ENCODE measurements at regions not wholly inside any gene's neighbourhood (a gene's known extent, or its start where the extent isn't known, plus 50 kb on each side); places are given as distances from the start of the nearest gene placed in this dataset.

DNA sequence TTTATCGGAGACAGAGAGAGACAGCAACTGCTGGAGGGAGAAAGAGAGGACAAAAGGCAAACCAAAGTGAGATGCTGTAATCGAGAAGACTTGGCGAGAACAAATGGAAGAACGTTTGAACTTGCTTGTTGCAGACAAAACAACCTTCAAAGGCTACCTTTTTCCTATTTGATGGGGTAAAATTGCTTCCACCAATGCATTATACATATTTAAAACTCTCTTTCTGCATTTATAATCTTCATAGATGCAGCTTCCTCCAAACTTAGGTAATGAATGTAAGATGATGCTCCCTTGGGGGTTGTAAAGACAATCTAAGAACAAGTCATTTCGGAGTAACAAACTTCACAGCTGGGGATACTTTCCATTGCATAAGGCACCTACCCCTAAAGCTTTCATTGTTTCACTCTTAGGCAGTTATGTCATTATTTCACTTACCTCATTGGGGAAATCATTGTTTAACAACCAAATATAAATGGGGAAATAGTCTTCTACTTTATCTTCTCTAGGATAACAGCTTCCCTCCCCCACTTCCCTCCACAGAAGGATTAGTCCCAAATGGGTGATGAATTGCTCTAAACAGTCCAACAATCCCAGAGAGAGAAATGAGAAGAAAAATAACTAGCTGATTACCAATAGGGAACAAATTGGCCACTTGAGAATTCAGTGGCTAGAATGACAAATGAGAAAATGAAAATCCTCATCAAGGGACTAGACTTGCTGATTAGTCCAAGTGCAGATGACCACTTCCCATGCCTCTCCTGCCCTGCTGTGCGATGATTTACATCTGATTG, 269.8 kb upstream of the ADAMTS9 start:
- no peak overlapping the region for H4K91ac ChIP-seq (ENCODE audit: low read length)
- no peak overlapping the region for H2AFZ ChIP-seq (ENCODE audit: low read depth, low read length)
- no peak overlapping the region for H3K18ac ChIP-seq (ENCODE audit: low read depth in 1 of 2, low read length in 2 of 2)
- no peaks in the 10 kb centered on the region for H3K79me1 ChIP-seq (replicated peaks; ENCODE audit: low read length, poor library complexity, severe bottlenecking)
- H2AK5ac ChIP-seq (ENCODE audit: low read length, severe bottlenecking), result no peak overlapping the region
- no peak overlapping the region for H3K4me2 ChIP-seq (ENCODE audit: low read length, poor library complexity, severe bottlenecking)
- H3K4ac ChIP-seq (ENCODE audit: low read depth in 1 of 2, low read length in 2 of 2), result no peak overlapping the region
- WGBS, result 88% methylated on average over 6 of the region's 6 CpGs
- no peak overlapping the region for H4K8ac ChIP-seq (ENCODE audit: low read length)
- H3K27ac ChIP-seq (ENCODE audit: low read length, poor library complexity, severe bottlenecking), result no peak overlapping the region
- H2BK5ac ChIP-seq (ENCODE audit: low read depth, low read length, poor library complexity, severe bottlenecking), result no peak overlapping the region
- no peak overlapping the region for H2BK12ac ChIP-seq (ENCODE audit: low read length in 2 of 2)
- no peak for DNase-seq
- no peak overlapping the region for H2BK120ac ChIP-seq (ENCODE audit: low read depth, low read length)
- H3K4me3 ChIP-seq (ENCODE audit: insufficient read depth in 1 of 2, low read depth in 1 of 2, low read length in 2 of 2), result no peak overlapping the region
- H3K36me3 ChIP-seq (ENCODE audit: control insufficient read depth in 1 of 2, insufficient read depth in 2 of 2, low read depth in 1 of 2, low read length in 2 of 2), result no peaks in the 10 kb centered on the region
- H2BK15ac ChIP-seq (ENCODE audit: low read depth, poor library complexity, severe bottlenecking), result no peak overlapping the region
- H3K4me1 ChIP-seq (ENCODE audit: control insufficient read depth, insufficient read depth, low read depth, low read length), result no peaks in the 10 kb centered on the region
- no peak overlapping the region for H3K9ac ChIP-seq (ENCODE audit: low read length)
- H3K23ac ChIP-seq (ENCODE audit: low read length in 2 of 2), result no peak overlapping the region
- no peaks in the 10 kb centered on the region for H3K9me3 ChIP-seq (ENCODE audit: control insufficient read depth, low read length)
- H3K27me3 ChIP-seq (ENCODE audit: control insufficient read depth in 1 of 2, insufficient read depth in 1 of 2, low read length in 2 of 2), result peaks cover 0 to 13% of the 10 kb centered on the region in 2 experiments
- no peak overlapping the region for H3K14ac ChIP-seq (ENCODE audit: low read length in 2 of 2)

DNA sequence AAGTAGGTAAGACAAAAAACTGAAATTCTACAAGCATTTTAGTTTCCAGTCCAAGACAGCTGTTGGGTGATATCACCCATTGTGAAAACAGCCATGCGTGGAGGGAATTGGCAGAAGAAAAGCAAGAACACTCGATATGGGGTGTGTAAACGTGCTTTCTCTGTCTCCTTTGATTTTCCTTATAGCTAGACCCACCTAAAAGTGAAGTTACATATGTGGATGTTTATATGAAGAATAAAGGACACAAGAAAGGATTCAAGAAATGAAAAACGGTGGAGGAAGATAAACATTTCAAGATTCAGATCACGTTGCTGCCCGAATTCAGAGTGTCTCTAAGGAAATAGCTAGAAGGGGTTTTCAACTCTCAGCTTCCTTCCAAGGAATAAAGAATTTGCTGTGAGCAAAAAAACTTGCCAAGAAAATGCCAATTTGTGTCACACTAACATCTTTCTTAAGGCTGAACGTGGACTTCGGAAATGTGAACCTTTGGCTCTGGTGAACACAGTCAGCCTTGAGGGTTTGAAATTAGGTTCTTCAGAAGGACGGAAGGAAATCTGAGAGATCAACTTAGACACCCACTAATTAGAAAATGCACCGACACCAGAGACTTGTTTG, 269.0 kb upstream of the ADAMTS9 start:
- Histone ChIP-seq H3K23ac (ENCODE audit: low read length in 2 of 2) (no peak overlapping the region), H2AK5ac (ENCODE audit: low read length, severe bottlenecking) (no peak overlapping the region), H2BK15ac (ENCODE audit: low read depth, poor library complexity, severe bottlenecking) (no peak overlapping the region), H3K79me1 (replicated peaks; ENCODE audit: low read length, poor library complexity, severe bottlenecking) (no peaks in the 10 kb centered on the region), H4K91ac (ENCODE audit: low read length) (no peak overlapping the region), H2BK5ac (ENCODE audit: low read depth, low read length, poor library complexity, severe bottlenecking) (no peak overlapping the region), H3K4me3 (ENCODE audit: insufficient read depth in 1 of 2, low read depth in 1 of 2, low read length in 2 of 2) (peak overlapping the region in 1 of 2 experiments; percentile 25), H3K4me2 (ENCODE audit: low read length, poor library complexity, severe bottlenecking) (no peak overlapping the region), H4K8ac (ENCODE audit: low read length) (no peak overlapping the region), H3K9me3 (ENCODE audit: control insufficient read depth, low read length) (no peaks in the 10 kb centered on the region), H3K14ac (ENCODE audit: low read length in 2 of 2) (no peak overlapping the region), H3K27ac (ENCODE audit: low read length, poor library complexity, severe bottlenecking) (no peak overlapping the region), H3K4me1 (ENCODE audit: control insufficient read depth, insufficient read depth, low read depth, low read length) (no peaks in the 10 kb centered on the region), H2BK120ac (ENCODE audit: low read depth, low read length) (no peak overlapping the region), H3K27me3 (ENCODE audit: control insufficient read depth in 1 of 2, insufficient read depth in 1 of 2, low read length in 2 of 2) (peaks cover 0 to 13% of the 10 kb centered on the region in 2 experiments), H2BK12ac (ENCODE audit: low read length in 2 of 2) (no peak overlapping the region), H2AFZ (ENCODE audit: low read depth, low read length) (no peak overlapping the region), H3K36me3 (ENCODE audit: control insufficient read depth in 1 of 2, insufficient read depth in 2 of 2, low read depth in 1 of 2, low read length in 2 of 2) (no peaks in the 10 kb centered on the region), H3K4ac (ENCODE audit: low read depth in 1 of 2, low read length in 2 of 2) (no peak overlapping the region), H3K18ac (ENCODE audit: low read depth in 1 of 2, low read length in 2 of 2) (no peak overlapping the region), H3K9ac (ENCODE audit: low read length) (no peak overlapping the region)
- WGBS, result 89% methylated on average over 7 of the region's 10 CpGs
- no peak for DNase-seq

DNA sequence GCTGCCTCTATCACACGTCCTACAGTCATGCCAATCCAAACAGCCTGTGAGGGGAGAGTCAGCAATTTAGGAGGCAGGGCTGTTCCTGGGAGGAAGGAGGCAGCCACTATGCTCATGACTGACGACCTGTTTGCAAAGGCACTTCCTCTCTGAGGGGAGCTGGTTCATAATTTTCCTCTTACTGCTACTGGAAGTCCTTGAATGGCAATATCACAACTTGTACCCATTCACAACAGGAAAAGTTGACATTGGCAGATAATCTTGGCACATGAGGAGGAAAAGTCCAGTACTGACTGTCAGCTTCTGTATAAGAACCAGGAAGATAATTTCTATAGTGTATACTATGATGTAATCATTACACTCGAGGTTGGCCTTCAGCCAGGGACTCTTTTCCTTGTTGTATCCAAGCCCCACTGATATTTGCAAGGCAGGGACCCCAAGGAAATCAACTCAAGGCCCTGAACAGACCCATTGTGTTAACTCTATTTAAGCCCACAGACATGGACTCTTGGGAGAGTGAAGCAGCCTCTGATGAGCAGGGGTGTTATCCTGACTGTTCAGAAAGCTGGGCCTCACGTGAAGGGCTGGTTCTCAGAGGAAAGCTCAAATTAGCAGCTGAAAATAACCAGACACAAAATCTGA, 267.3 kb upstream of the ADAMTS9 start:
- Histone ChIP-seq H3K27ac (ENCODE audit: low read length, poor library complexity, severe bottlenecking) (no peak overlapping the region), H3K4ac (ENCODE audit: low read depth in 1 of 2, low read length in 2 of 2) (no peak overlapping the region), H4K91ac (ENCODE audit: low read length) (no peak overlapping the region), H3K23ac (ENCODE audit: low read length in 2 of 2) (no peak overlapping the region), H2BK120ac (ENCODE audit: low read depth, low read length) (no peak overlapping the region), H3K36me3 (ENCODE audit: control insufficient read depth in 1 of 2, insufficient read depth in 2 of 2, low read depth in 1 of 2, low read length in 2 of 2) (no peaks in the 10 kb centered on the region), H3K4me1 (ENCODE audit: control insufficient read depth, insufficient read depth, low read depth, low read length) (no peaks in the 10 kb centered on the region), H3K79me1 (replicated peaks; ENCODE audit: low read length, poor library complexity, severe bottlenecking) (no peaks in the 10 kb centered on the region), H2BK5ac (ENCODE audit: low read depth, low read length, poor library complexity, severe bottlenecking) (no peak overlapping the region), H3K4me2 (ENCODE audit: low read length, poor library complexity, severe bottlenecking) (no peak overlapping the region), H2BK15ac (ENCODE audit: low read depth, poor library complexity, severe bottlenecking) (no peak overlapping the region), H4K8ac (ENCODE audit: low read length) (peak overlapping the region; percentile 52), H3K9ac (ENCODE audit: low read length) (no peak overlapping the region), H3K27me3 (ENCODE audit: control insufficient read depth in 1 of 2, insufficient read depth in 1 of 2, low read length in 2 of 2) (peaks cover 0 to 13% of the 10 kb centered on the region in 2 experiments), H3K9me3 (ENCODE audit: control insufficient read depth, low read length) (no peaks in the 10 kb centered on the region), H3K18ac (ENCODE audit: low read depth in 1 of 2, low read length in 2 of 2) (peak overlapping the region in 1 of 2 experiments; percentile 86), H2BK12ac (ENCODE audit: low read length in 2 of 2) (peak overlapping the region; percentile 80 to 91), H3K14ac (ENCODE audit: low read length in 2 of 2) (no peak overlapping the region), H2AFZ (ENCODE audit: low read depth, low read length) (no peak overlapping the region), H3K4me3 (ENCODE audit: insufficient read depth in 1 of 2, low read depth in 1 of 2, low read length in 2 of 2) (no peak overlapping the region), H2AK5ac (ENCODE audit: low read length, severe bottlenecking) (no peak overlapping the region)
- 13% methylated on average over 4 of the region's 4 CpGs for WGBS
- peak; percentile 35 for DNase-seq

DNA sequence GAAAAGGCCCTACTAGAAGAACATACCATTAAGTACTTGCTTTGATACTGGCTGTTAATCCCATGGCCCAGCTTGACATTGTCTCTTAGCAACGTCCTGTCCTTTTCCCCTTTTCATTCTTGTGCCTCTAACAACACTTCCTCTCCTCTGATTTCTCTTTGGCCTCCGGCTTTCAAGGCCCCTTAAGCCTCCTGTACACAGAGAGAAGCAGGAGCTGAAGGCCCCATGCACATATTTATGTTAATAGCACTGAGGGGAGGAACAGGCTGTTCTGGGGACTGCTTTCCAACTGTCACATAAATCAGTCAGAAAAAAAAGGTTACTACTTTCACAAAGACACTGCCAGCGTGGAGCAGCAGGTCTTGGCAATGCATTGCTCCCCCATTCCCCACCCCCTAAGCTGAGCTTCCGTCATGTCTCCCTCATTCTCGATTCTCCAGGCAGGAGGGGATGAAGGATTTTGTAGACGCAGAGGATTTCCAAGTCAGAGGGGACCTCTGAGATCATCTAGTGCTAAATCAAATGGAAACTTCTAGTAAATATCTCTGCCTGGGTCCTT, 257.4 kb upstream of the ADAMTS9 start:
- Histone ChIP-seq H3K18ac (ENCODE audit: low read depth in 1 of 2, low read length in 2 of 2) (peak overlapping the region; percentile 40 to 63), H3K4ac (ENCODE audit: low read depth in 1 of 2, low read length in 2 of 2) (no peak overlapping the region)
- 14% methylated on average over 3 of the region's 6 CpGs for WGBS

More for the DNA sequence above, 257.4 kb upstream of the ADAMTS9 start:
- Histone ChIP-seq H3K79me1 (replicated peaks; ENCODE audit: low read length, poor library complexity, severe bottlenecking) (no peaks in the 10 kb centered on the region), H3K4me2 (ENCODE audit: low read length, poor library complexity, severe bottlenecking) (no peak overlapping the region), H2AFZ (ENCODE audit: low read depth, low read length) (peak overlapping the region; percentile 24), H3K9me3 (ENCODE audit: control insufficient read depth, low read length) (no peaks in the 10 kb centered on the region), H3K14ac (ENCODE audit: low read length in 2 of 2) (no peak overlapping the region), H2BK5ac (ENCODE audit: low read depth, low read length, poor library complexity, severe bottlenecking) (no peak overlapping the region), H2BK12ac (ENCODE audit: low read length in 2 of 2) (no peak overlapping the region), H4K8ac (ENCODE audit: low read length) (no peak overlapping the region), H2BK15ac (ENCODE audit: low read depth, poor library complexity, severe bottlenecking) (no peak overlapping the region), H3K36me3 (ENCODE audit: control insufficient read depth in 1 of 2, insufficient read depth in 2 of 2, low read depth in 1 of 2, low read length in 2 of 2) (no peaks in the 10 kb centered on the region), H3K27ac (ENCODE audit: low read length, poor library complexity, severe bottlenecking) (no peak overlapping the region), H2BK120ac (ENCODE audit: low read depth, low read length) (peak overlapping the region; percentile 35), H3K27me3 (ENCODE audit: control insufficient read depth in 1 of 2, insufficient read depth in 1 of 2, low read length in 2 of 2) (no peaks in the 10 kb centered on the region), H3K4me1 (ENCODE audit: control insufficient read depth, insufficient read depth, low read depth, low read length) (no peaks in the 10 kb centered on the region), H3K9ac (ENCODE audit: low read length) (no peak overlapping the region), H4K91ac (ENCODE audit: low read length) (no peak overlapping the region), H3K23ac (ENCODE audit: low read length in 2 of 2) (no peak overlapping the region), H3K4me3 (ENCODE audit: insufficient read depth in 1 of 2, low read depth in 1 of 2, low read length in 2 of 2) (no peak overlapping the region), H2AK5ac (ENCODE audit: low read length, severe bottlenecking) (no peak overlapping the region)
- DNase-seq, result peak; percentile 63
